Ascending aorta (tissue), 2 donors: ENCODE measurements at regions not wholly inside any gene's neighbourhood (a gene's known extent, or its start where the extent isn't known, plus 50 kb on each side); places are given as distances from the start of the nearest gene placed in this dataset.
"Not testable (repeated sequence)": the region's sequence is repeated elsewhere in the genome, so short reads cannot be mapped to it uniquely, and the experiment has no call there.

ENCODE experiments used
- DNase-seq, 2 donors: peaks; one replicate each; pipeline ENCODE4 v3.0.0-alpha.2; 2019; ENCODE audit warnings: low spot score in 2 of 2
- H3K27ac ChIP-seq, 2 donors: fragments of 200-600 bp; sonication (generic); one replicate each; pipeline ENCODE4 v1.5.1; 2016 to 2017; ENCODE audit warnings: mild to moderate bottlenecking in 1 of 2
- H3K27me3 ChIP-seq: fragments of 200-600 bp; sonication (generic); one replicate; pipeline ENCODE4 v1.5.1; 2017
- H3K36me3 ChIP-seq, 2 donors: fragments of 200-600 bp; sonication (generic); one replicate each; pipeline ENCODE4 v1.5.1; 2016
- H3K4me1 ChIP-seq, 2 donors: fragments of 200-600 bp; sonication (generic); one replicate each; pipeline ENCODE4 v1.5.1; 2016 to 2017; ENCODE audit warnings: mild to moderate bottlenecking in 1 of 2
- H3K4me3 ChIP-seq, 2 donors: fragments of 200-600 bp; sonication (generic); one replicate each; pipeline ENCODE4 v1.5.1; 2016 to 2017; ENCODE audit warnings: mild to moderate bottlenecking in 1 of 2
- H3K9me3 ChIP-seq, 2 donors: fragments of 200-600 bp; sonication (generic); one replicate each; pipeline ENCODE4 v1.5.1; 2016
- intact Hi-C: fragments of 100-400 bp; cut with DNase I; formaldehyde crosslinking; loops from one replicate; pipeline ENCODE4 v1.15.1; 2023
- TF ChIP-seq, protein P1 (sequence below), 3 experiments: fragments of 200-600 bp in 2 of 3; fragments of 450-650 bp in 1 of 3; sonication (generic) in 2 of 3; IDR thresholded peaks; one replicate each; pipeline ENCODE4 v1.5.1; 2016 to 2019; ENCODE audit warnings: antibody characterized with exemption in 3 of 3, mild to moderate bottlenecking in 1 of 3, moderate library complexity in 1 of 3

DNA sequence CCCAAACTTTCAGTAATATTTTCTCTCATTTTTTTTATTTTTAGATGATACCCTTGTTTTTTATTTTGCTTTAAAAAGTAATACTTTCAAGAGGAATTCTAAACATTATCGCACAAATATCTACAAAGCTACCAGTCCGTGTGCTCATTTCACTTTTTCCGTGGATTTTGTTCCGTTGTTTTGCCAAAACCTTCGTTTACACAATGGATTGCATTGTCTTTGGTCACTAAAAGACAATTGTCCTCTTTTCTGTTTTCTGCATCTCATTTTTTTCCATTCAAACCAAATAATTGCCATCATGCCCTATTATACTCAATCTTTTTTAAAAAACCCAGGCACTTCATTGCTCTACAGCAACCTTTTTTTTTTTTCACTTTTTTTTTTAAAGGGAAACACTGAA is 214.9 kb downstream of the CXXC4 start:
- Histone ChIP-seq H3K27me3 (no peaks in the 10 kb centered on the region), H3K4me3 (no peak overlapping the region), H3K27ac (no peak overlapping the region), H3K4me1 (no peaks in the 10 kb centered on the region), H3K9me3 (no peaks in the 10 kb centered on the region), H3K36me3 (no peaks in the 10 kb centered on the region)
- intact Hi-C loops: no loop called here
- DNase-seq: no peak
- TF ChIP-seq, protein P1, sequence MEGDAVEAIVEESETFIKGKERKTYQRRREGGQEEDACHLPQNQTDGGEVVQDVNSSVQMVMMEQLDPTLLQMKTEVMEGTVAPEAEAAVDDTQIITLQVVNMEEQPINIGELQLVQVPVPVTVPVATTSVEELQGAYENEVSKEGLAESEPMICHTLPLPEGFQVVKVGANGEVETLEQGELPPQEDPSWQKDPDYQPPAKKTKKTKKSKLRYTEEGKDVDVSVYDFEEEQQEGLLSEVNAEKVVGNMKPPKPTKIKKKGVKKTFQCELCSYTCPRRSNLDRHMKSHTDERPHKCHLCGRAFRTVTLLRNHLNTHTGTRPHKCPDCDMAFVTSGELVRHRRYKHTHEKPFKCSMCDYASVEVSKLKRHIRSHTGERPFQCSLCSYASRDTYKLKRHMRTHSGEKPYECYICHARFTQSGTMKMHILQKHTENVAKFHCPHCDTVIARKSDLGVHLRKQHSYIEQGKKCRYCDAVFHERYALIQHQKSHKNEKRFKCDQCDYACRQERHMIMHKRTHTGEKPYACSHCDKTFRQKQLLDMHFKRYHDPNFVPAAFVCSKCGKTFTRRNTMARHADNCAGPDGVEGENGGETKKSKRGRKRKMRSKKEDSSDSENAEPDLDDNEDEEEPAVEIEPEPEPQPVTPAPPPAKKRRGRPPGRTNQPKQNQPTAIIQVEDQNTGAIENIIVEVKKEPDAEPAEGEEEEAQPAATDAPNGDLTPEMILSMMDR (IDR thresholded peaks at IDR 0.05): no peak

DNA sequence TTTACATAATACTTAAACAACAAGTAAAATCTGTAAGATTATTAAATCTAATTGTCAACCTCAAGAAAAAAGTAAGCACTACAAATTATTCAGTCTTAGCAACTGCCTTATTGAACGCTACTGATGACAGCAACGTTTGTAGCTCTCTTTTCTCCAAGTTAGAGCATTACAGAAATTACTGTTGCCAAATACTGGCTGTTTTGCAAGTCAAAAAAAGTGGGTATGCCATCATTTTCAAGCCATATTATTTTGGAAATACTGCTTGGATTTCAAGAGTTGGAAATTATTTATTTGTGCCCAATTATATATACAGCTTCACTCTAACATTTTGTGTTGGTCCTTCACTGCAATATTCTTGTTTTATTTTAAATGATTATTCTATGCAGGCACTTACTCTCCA is 221.7 kb downstream of the CXXC4 start:
- intact Hi-C loops: no loop called here
- no peak overlapping the region for H3K4me3 ChIP-seq
- no peak overlapping the region for H3K27ac ChIP-seq
- DNase-seq: no peak
- no peaks in the 10 kb centered on the region for H3K4me1 ChIP-seq
- TF ChIP-seq, protein P1 (IDR thresholded peaks at IDR 0.05): no peak
- H3K36me3 ChIP-seq: no peaks in the 10 kb centered on the region
- H3K9me3 ChIP-seq: no peaks in the 10 kb centered on the region
- H3K27me3 ChIP-seq: no peaks in the 10 kb centered on the region

DNA sequence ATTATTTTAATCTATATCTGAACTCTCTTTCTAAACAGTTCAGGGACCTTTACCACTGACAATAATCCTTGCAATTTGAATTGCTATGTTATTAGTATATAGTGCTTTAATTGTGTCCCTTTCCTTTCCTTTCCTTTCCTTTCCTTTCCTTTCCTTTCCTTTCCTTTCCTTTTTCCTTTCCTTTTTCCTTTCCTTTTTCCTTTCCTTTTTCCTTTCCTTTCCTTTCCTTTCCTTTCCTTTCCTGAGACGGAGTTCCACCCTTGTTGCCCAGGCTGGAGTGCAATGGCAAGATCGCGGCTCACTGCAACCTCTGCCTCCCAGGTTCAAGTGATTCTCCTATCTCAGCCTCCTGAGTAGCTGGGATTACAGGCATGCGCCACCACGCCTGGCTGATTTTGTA is 225.1 kb downstream of the CXXC4 start:
- intact Hi-C loops, H3K4me1 ChIP-seq, H3K27me3 ChIP-seq, H3K4me3 ChIP-seq, H3K36me3 ChIP-seq, DNase-seq, H3K27ac ChIP-seq, H3K9me3 ChIP-seq: not testable (repeated sequence)

DNA sequence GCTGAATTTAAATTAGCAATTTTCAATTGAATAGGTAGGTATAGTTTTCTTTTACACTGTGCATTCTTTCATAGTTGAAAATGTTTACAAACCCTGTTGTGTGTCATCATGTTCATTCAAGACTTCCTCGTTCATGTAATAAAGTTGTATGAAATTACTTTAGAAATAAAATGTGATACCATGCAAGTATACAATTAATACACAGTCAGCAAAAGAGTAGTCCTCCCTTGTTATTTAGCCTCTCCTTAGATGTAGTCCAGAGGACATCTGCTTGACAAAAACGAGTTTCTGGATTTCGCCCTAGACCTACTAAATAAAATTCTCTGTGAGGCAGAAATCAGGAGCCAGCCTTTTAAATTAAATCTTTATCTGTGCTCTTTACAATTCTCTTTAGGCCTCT is 231.6 kb downstream of the CXXC4 start:
- TF ChIP-seq, protein P1 (IDR thresholded peaks at IDR 0.05): no peak
- H3K27me3 ChIP-seq: no peaks in the 10 kb centered on the region
- no peak overlapping the region for H3K27ac ChIP-seq
- intact Hi-C loops: no loop called here
- H3K4me1 ChIP-seq: no peaks in the 10 kb centered on the region
- H3K4me3 ChIP-seq: no peak overlapping the region
- no peak for DNase-seq
- no peaks in the 10 kb centered on the region for H3K36me3 ChIP-seq
- H3K9me3 ChIP-seq: no peaks in the 10 kb centered on the region

DNA sequence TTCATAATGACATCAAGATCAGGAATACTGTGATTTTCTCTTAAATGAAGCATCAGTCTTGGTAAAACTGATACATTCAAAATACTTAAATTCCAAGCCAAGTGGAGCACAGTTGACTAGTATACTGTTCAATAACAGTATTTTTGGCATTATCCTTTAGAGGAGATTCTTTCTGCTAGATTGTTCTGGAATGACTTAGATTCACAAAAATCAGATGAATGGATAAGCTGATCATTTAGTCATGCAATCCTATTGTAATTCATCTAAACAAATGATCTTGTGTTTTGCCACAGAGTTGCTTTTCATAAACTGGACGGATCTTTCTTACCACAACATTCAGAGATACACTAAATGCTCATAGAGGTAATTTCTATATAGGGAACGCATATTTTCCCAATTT is 232.0 kb downstream of the CXXC4 start:
- intact Hi-C loops: no loop called here
- DNase-seq: no peak
- Histone ChIP-seq H3K27me3 (no peaks in the 10 kb centered on the region), H3K4me1 (no peaks in the 10 kb centered on the region), H3K4me3 (no peak overlapping the region), H3K27ac (no peak overlapping the region), H3K36me3 (no peaks in the 10 kb centered on the region), H3K9me3 (no peaks in the 10 kb centered on the region)
- TF ChIP-seq, protein P1 (IDR thresholded peaks at IDR 0.05): no peak

DNA sequence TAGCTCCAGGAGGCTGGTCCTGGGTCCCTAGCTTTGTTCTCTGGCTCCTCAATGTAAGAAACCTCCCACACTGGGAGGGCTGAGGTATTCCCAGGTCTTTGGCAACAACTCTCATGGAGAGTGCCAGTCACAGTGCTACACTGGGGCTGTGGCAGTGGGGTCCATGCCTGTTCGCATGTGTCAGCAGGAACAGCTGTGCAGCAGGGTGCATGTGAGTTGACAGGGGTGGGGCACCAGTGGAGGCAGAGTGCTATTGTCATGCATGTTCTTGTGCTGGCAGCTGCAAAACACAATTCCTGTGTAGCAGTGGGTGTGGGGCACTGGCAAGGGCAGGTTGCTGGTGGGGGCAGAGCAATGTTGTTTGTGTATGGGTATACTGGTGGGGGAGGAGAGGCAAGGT is 246.0 kb downstream of the CXXC4 start:
- DNase-seq: no peak
- intact Hi-C loops: no loop called here
- TF ChIP-seq, protein P1 (IDR thresholded peaks at IDR 0.05): no peak

More for the DNA sequence above, 246.0 kb downstream of the CXXC4 start:
- H3K9me3 ChIP-seq: peaks cover 0 to 5% of the 10 kb centered on the region in 2 donors
- H3K27me3 ChIP-seq: no peaks in the 10 kb centered on the region
- H3K36me3 ChIP-seq: no peaks in the 10 kb centered on the region
- H3K27ac ChIP-seq: no peak overlapping the region
- H3K4me1 ChIP-seq: no peaks in the 10 kb centered on the region
- no peak overlapping the region for H3K4me3 ChIP-seq
